ENCODE measurements at regions not wholly inside any gene's neighbourhood (a gene's known extent, or its start where the extent isn't known, plus 50 kb on each side); places are given as distances from the start of the nearest gene placed in this dataset.
"Not testable (repeated sequence)": the region's sequence is repeated elsewhere in the genome, so short reads cannot be mapped to it uniquely, and the experiment has no call there.

- DNase-seq (ENCODE audit: low read depth in 3 of 3), result no peak
Observed at GRCh38 chr5:40141418-40141817, 538.3 kb upstream of the PTGER4 start.

GRCh38 chr5:40137223-40137622 lies 542.5 kb upstream of the PTGER4 start:
- no peak for DNase-seq (ENCODE audit: low read depth in 3 of 3)

DNA sequence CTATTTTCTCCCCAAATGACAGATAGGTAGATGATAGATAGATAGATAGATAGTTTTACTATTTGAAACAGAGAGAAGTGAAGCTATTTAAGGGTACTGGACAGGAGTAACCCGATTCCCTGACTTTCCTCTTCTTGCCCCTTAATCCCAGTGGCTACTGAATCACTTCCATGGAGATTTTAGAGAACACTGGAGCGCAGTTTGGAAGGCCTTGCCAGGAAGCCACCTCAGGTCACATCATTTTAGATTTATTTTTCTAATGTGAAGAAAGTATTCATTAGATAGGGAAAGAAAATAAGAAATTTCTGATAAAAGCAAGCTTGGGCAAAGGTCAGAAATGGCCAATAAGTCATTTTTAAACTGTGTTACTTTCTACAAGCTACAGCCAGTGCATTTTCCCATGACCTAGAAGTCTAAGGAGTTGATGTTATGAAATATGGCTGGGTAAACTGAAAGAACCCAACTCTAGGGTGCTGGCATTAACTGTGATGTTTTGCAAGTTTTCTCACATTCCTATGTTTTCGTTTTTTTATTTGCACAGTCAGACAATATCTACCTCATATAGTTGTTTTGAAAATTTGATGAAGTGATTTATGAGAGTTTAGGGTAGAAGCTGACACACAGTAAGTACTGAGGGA lies 544.7 kb upstream of the PTGER4 start:
- DNase-seq (ENCODE audit: low read depth in 3 of 3), result no peak

DNA sequence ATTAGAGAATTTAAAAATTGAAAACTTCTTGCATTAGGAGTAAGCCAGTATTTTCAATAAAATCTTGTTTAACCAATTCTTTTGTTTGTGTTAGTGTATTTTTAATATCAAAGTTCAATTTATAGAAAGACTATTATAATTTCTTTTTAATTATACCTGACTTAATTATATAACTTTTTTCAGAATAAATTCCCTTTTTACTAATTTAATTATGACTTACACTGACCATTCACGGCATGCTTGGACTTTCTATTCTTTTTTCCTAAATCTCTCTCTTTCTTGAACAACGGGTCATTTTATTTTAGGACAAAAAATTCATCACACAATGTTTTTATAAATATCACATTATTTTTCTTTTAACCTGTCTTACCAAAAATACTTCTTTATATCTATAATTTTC lies 555.3 kb upstream of the PTGER4 start:
- DNase-seq (ENCODE audit: low read depth in 3 of 3), result no peak

DNA sequence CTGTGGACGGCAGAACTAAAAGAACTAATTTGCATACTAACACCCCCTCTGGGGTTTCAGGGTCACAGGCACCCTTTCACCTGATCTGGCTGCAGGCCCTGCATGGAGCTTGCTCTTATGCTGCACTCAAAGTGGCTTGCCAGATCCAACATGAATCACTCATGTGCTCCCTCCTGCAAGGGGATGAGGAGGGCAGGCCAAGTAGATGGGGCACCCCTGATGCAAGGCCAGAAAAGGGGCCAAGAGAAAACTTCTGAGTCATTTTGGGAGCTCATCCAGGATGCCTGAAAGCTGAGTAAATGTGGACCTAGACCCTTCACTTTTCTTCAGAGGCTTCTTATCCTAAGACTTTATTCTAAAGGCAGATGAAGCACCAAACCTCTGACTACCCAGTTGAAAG lies 558.5 kb upstream of the PTGER4 start:
- no peak for DNase-seq (ENCODE audit: low read depth in 3 of 3)

GRCh38 chr5:40112875-40113274 lies 566.8 kb upstream of the PTGER4 start:
- DNase-seq (ENCODE audit: low read depth in 3 of 3), result no peak

- not testable (repeated sequence) for DNase-seq (ENCODE audit: low read depth in 3 of 3)
Observed at GRCh38 chr5:40111036-40111435, 568.7 kb upstream of the PTGER4 start.

- not testable (repeated sequence) for DNase-seq (ENCODE audit: low read depth in 3 of 3)
Observed at GRCh38 chr5:40108764-40109390, 570.8 kb upstream of the PTGER4 start.

DNA sequence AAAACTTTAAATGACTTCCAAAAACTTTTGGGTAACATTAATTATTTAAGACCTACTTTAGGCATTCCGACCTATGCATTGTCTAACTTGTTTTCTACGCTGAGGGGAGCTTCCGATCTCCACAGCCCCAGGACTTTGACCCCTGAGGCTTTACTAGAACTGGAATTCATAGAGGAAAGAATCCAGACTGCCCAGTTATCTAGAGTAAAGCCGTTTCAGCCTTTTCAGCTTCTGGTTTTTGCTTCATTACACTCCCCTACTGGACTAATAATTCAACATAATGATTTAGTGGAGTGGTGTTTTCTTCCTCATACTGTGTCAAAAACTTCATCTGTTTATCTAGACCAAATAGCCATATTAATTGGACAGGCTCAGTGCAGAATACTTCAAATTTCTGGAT lies 571.9 kb upstream of the PTGER4 start:
- not testable (repeated sequence) for DNase-seq (ENCODE audit: low read depth in 3 of 3)

DNA sequence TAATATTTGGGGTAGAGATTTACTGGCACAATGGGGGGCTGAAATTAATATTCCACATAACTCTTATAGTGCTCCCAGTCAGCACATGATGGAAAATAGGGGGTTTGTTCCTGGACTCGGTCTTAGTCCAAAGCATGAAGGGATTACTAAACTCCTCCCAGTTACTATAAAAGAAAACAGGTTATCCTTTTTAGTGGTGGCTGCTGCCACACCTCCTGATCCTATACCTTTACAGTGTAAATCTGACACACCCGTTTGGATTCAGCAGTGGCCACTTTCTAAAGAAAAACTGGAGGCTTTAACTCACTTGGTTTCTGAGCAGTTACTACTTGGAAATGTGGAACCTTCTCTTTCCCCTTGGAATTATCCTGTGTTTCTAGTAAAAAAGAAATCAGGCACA lies 572.9 kb upstream of the PTGER4 start:
- no peak for DNase-seq (ENCODE audit: low read depth in 3 of 3)

DNA sequence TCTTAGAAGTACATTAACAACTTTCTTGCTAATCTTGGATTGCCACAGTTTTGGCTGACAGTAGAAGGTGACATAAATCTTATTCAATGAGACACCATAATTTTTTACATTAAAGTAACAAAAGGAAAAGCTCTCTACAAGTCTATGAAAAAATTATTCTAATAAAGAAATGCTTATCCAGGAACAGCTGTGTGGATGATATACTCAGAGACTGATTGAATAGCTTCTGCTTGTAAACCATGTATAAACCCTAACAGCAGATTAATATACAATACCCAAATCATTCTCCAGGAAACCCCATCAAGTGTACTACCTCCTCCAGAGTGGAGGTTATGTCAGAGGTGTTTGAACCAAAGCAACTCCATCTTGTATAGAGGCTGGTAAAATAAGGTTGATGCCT lies 581.4 kb upstream of the PTGER4 start:
- DNase-seq (ENCODE audit: low read depth in 3 of 3), result no peak

GRCh38 chr5:40093550-40093949 lies 586.2 kb upstream of the PTGER4 start:
- DNase-seq (ENCODE audit: low read depth in 3 of 3), result no peak

DNA sequence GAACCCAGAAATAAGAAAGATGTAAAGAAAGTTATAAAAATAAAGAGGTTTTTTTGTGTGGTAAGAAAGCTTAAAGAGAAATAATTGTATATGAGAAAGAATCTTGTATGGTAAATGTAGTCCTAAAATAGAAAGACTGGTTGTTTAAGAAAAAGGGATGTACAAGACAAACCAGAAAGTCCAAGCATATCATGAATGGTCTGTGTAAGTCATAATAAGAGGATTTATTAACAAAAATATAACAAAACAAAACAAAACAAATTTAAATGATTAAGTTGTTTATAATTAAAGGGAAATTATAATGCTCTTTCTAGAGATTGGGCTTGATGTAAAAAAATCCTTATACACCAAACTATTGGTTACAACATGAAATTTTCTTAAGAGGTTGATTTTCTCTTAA lies 590.4 kb upstream of the PTGER4 start:
- no peak for DNase-seq (ENCODE audit: low read depth in 3 of 3)

GRCh38 chr5:40084614-40085013 lies 595.1 kb upstream of the PTGER4 start:
- DNase-seq (ENCODE audit: low read depth in 3 of 3), result no peak

DNA sequence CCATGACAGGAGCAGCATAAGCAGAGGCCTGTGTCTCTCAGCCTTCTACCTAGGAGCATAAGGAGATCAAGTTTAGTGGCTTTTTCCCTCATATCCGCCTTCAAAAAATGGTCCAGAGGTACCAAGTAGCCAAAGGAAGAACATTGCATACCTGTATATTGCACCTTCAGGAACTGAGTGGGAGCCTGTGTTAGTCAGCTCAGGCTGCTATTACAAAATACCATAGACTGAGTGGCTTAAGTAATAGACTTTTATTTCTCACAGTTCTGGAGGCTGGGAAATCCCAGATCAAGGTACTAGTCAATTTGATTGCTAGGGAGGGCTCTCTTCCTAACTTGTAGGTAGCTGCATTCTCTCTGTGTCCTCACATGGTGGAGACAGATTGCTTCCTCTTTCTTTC lies 597.4 kb upstream of the PTGER4 start:
- no peak for DNase-seq (ENCODE audit: low read depth in 3 of 3)

- no peak for DNase-seq (ENCODE audit: low read depth in 3 of 3)
Observed at GRCh38 chr5:40080191-40080590, 599.5 kb upstream of the PTGER4 start.

GRCh38 chr5:40078898-40079575 lies 600.7 kb upstream of the PTGER4 start:
- DNase-seq (ENCODE audit: low read depth in 3 of 3), result no peak

GRCh38 chr5:40074826-40075225 lies 604.9 kb upstream of the PTGER4 start:
- DNase-seq (ENCODE audit: low read depth in 3 of 3), result no peak

DNA sequence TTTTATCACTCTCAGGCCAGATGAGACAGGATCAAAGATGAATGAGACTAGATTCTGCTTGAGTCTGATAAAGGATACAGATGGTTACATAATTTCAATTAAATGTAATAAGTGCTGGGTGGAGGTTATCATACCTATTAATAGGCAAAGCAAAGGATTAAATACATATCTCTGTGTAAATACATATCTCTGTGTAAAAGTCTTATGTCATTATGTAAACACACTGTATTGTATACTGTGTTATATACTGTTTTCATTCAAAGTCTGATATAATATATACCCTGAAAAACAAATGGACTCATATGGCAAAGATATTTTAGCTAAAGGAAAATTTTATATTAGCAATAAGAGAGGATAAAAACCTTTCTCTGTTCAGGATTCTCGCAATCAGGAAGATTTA lies 605.8 kb upstream of the PTGER4 start:
- no peak for DNase-seq (ENCODE audit: low read depth in 3 of 3)

- no peak for DNase-seq (ENCODE audit: low read depth in 3 of 3)
Observed at GRCh38 chr5:40071870-40072269, 607.8 kb upstream of the PTGER4 start.

- DNase-seq (ENCODE audit: low read depth in 3 of 3), result no peak
Observed at GRCh38 chr5:40066616-40067015, 613.1 kb upstream of the PTGER4 start.

DNA sequence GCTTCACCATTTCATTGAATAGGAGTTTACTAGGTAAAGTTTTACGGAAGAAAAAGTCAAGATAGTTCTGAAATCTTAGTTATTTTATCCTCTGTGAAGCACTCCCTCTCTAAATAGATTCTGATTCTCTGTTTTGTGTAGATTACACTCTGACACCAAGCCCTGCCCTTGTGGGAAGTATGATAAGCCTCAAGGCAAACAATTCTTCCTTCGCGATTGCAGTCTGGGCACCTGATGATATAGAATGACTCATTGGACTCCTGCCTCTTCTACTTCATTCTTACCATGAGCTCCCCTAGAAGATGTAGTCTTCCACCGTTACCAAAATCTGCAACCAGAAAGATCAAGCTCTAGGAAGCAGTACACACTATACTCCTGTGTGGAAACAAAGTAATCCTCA lies 626.9 kb upstream of the PTGER4 start:
- no peak for DNase-seq (ENCODE audit: low read depth in 3 of 3)

DNA sequence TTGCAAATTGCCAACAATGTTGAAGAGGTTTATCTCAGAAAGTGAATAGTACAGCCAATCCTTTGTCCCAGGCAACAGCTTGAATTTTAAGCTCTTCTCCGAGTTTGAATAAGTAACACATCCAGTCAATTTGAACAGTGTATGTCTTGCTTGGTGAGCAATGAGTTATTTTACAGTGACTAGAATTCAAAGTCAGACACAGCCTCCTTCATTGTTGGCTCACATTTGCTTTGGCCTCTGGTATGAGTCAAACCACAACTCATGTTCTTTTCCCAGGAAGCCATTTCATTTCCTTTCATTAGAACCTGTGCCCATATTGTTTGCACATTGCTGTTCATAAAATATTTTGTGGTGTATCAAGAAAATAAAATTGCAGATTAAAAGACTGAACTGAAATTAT lies 622.0 kb upstream of the DAB2 start:
- DNase-seq (ENCODE audit: low read depth in 3 of 3), result no peak

All from stimulated activated CD4-positive, alpha-beta T cell treated with anti-CD3 and anti-CD28 coated beads, TNF-alpha, amount 100 ng/mL, for 24 hours (primary cell).